ENCODE measurements at regions not wholly inside any gene's neighbourhood (a gene's known extent, or its start where the extent isn't known, plus 50 kb on each side); places are given as distances from the start of the nearest gene placed in this dataset.
A peak's percentile ranks its signal among the peaks of the same experiment; 100 is the strongest.

- Histone ChIP-seq H3K27me3 (replicated peaks in 1 of 4; ENCODE audit: control extremely low read depth in 1 of 4, control insufficient read depth in 3 of 4, insufficient read depth in 4 of 4, low read length in 3 of 4) (no peaks in the 10 kb centered on the region), H3K9me3 (ENCODE audit: control extremely low read depth in 1 of 3, control insufficient read depth in 2 of 3, insufficient read depth in 1 of 3, low read length in 2 of 3) (no peaks in the 10 kb centered on the region), H3K4me2 (replicated peaks; ENCODE audit: low read depth, low read length, poor library complexity, severe bottlenecking) (peak overlapping the region; percentile 70), H2AFZ (ENCODE audit: insufficient read depth, low read depth, low read length, poor library complexity, severe bottlenecking) (no peak overlapping the region), H3K9ac (ENCODE audit: low read length) (peak overlapping the region; percentile 33), H4K20me1 (ENCODE audit: control insufficient read depth, insufficient read depth, low read length, poor library complexity, severe bottlenecking) (no peaks in the 10 kb centered on the region), H3K4me1 (ENCODE audit: control insufficient read depth in 2 of 2, insufficient read depth in 2 of 2, low read length in 2 of 2) (peaks cover 62 to 75% of the 10 kb centered on the region in 2 donors), H3K27ac (ENCODE audit: low read length in 2 of 2) (peak overlapping the region; percentile 57 to 63), H3K36me3 (replicated peaks in 1 of 2; ENCODE audit: control extremely low read depth in 1 of 2, control insufficient read depth in 1 of 2, extremely low read depth in 1 of 2, insufficient read depth in 2 of 2, low read length in 1 of 2) (no peaks in the 10 kb centered on the region), H3K4me3 (ENCODE audit: control extremely low read depth in 1 of 5, extremely low read depth in 1 of 5, insufficient read depth in 1 of 5, low read depth in 2 of 5, low read length in 4 of 5) (peak overlapping the region in 1 of 5 experiments; percentile 53), H3K79me2 (ENCODE audit: control insufficient read depth, insufficient read depth, low read length) (no peaks in the 10 kb centered on the region)
- TF ChIP-seq EZH2 (IDR thresholded peaks at IDR 0.05; ENCODE audit: borderline replicate concordance, insufficient read depth, low read depth, low read length, poor library complexity, severe bottlenecking): no peak
- no peak for TF ChIP-seq CTCF (IDR thresholded peaks at IDR 0.05)
- POLR2A ChIA-PET: no interaction called here
- no CpG with 5 or more reads among the region's 2 CpGs for WGBS (ENCODE audit: insufficient coverage)
- Mint-ChIP-seq H3K9me3 (ENCODE audit: insufficient read depth) (no peaks in the 10 kb centered on the region), H3K27me3 (no peaks in the 10 kb centered on the region), H3K4me3 (peak overlapping the region; percentile 57), H3K4me1 (peaks cover 35% of the 10 kb centered on the region), H3K27ac (peak overlapping the region; percentile 43)
- intact Hi-C loops (cut with micrococcal nuclease): no loop called here
- peak; percentile 29 for ATAC-seq (ENCODE audit: low read depth)
- peak; percentile 70 for DNase-seq
- CTCF ChIA-PET: interaction anchor here (1.0 kb wide), 1 partner anchor 9 kb away, joined by 3 read pairs; no protein-coding TSS in a partner anchor
These were observed 93.0 kb downstream of the NFKBIZ start for GRCh38 chr3:101942356-101942755.

GRCh38 chr3:101943029-101943428 is 93.7 kb downstream of the NFKBIZ start:
- Histone ChIP-seq H3K4me1 (ENCODE audit: control insufficient read depth in 2 of 2, insufficient read depth in 2 of 2, low read length in 2 of 2) (peaks cover 58 to 70% of the 10 kb centered on the region in 2 donors), H3K9me3 (ENCODE audit: control extremely low read depth in 1 of 3, control insufficient read depth in 2 of 3, insufficient read depth in 1 of 3, low read length in 2 of 3) (no peaks in the 10 kb centered on the region), H3K27ac (ENCODE audit: low read length in 2 of 2) (peak overlapping the region; percentile 56 to 57), H3K36me3 (replicated peaks in 1 of 2; ENCODE audit: control extremely low read depth in 1 of 2, control insufficient read depth in 1 of 2, extremely low read depth in 1 of 2, insufficient read depth in 2 of 2, low read length in 1 of 2) (no peaks in the 10 kb centered on the region), H2AFZ (ENCODE audit: insufficient read depth, low read depth, low read length, poor library complexity, severe bottlenecking) (peak overlapping the region; percentile 4), H3K27me3 (replicated peaks in 1 of 4; ENCODE audit: control extremely low read depth in 1 of 4, control insufficient read depth in 3 of 4, insufficient read depth in 4 of 4, low read length in 3 of 4) (no peaks in the 10 kb centered on the region), H4K20me1 (ENCODE audit: control insufficient read depth, insufficient read depth, low read length, poor library complexity, severe bottlenecking) (no peaks in the 10 kb centered on the region), H3K79me2 (ENCODE audit: control insufficient read depth, insufficient read depth, low read length) (no peaks in the 10 kb centered on the region), H3K4me2 (replicated peaks; ENCODE audit: low read depth, low read length, poor library complexity, severe bottlenecking) (peak overlapping the region; percentile 70), H3K9ac (ENCODE audit: low read length) (no peak overlapping the region), H3K4me3 (ENCODE audit: control extremely low read depth in 1 of 5, extremely low read depth in 1 of 5, insufficient read depth in 1 of 5, low read depth in 2 of 5, low read length in 4 of 5) (no peak overlapping the region)
- DNase-seq: peak; percentile 28
- whole genome bisulfite sequencing (ENCODE audit: insufficient coverage): no CpG with 5 or more reads among the region's 1 CpG
- Mint-ChIP-seq H3K27ac (peak overlapping the region; percentile 90), H3K4me1 (peaks cover 36% of the 10 kb centered on the region), H3K27me3 (no peaks in the 10 kb centered on the region), H3K9me3 (ENCODE audit: insufficient read depth) (no peaks in the 10 kb centered on the region), H3K4me3 (peak overlapping the region; percentile 66)
- intact Hi-C loops (cut with micrococcal nuclease): no loop called here
- TF ChIP-seq EZH2 (IDR thresholded peaks at IDR 0.05; ENCODE audit: borderline replicate concordance, insufficient read depth, low read depth, low read length, poor library complexity, severe bottlenecking): no peak
- no peak for TF ChIP-seq CTCF (IDR thresholded peaks at IDR 0.05)
- CTCF ChIA-PET: interaction anchor here (0.7 kb wide), 1 partner anchor 229 kb away, joined by 3 read pairs; no protein-coding TSS in a partner anchor
- peak; percentile 35 for ATAC-seq (ENCODE audit: low read depth)
- POLR2A ChIA-PET: interaction anchor here (0.7 kb wide), 1 partner anchor 11 kb away, joined by 4 read pairs; no protein-coding TSS in a partner anchor

All from B cell (primary cell).